Lower leg skin (tissue), 3 donors: ENCODE measurements at regions not wholly inside any gene's neighbourhood (a gene's known extent, or its start where the extent isn't known, plus 50 kb on each side); places are given as distances from the start of the nearest gene placed in this dataset.

Experiments used
- CTCF ChIP-seq, 3 donors: fragments of 450-650 bp; IDR thresholded peaks; one replicate each; pipeline ENCODE4 v1.5.1; 2016; ENCODE audit warnings: antibody characterized with exemption in 3 of 3, mild to moderate bottlenecking in 3 of 3, moderate library complexity in 2 of 3
- POLR2A ChIP-seq, 2 donors: fragments of 450-650 bp; IDR thresholded peaks; one replicate each; pipeline ENCODE4 v1.6.1; 2016 to 2017; ENCODE audit warnings: antibody characterized with exemption in 2 of 2, mild to moderate bottlenecking in 1 of 2, moderate library complexity in 1 of 2

- no peak for TF ChIP-seq CTCF (IDR thresholded peaks at IDR 0.05)
- TF ChIP-seq POLR2A (IDR thresholded peaks at IDR 0.05), result no peak
Measured at GRCh38 chr6:15996030-15996429, 132.9 kb upstream of the MYLIP start.
